Neuronal stem cell (in vitro differentiated cells): ENCODE measurements at regions not wholly inside any gene's neighbourhood (a gene's known extent, or its start where the extent isn't known, plus 50 kb on each side); places are given as distances from the start of the nearest gene placed in this dataset.

ENCODE experiments used
- DNase-seq: peaks from one replicate; pipeline ENCODE4 v3.0.0-alpha.2; 2013; ENCODE audit warnings: low spot score
- H2AFZ ChIP-seq: one replicate; pipeline ENCODE4 v1.6.1; 2013; ENCODE audit warnings: mild to moderate bottlenecking, low read length, inconsistent platforms
- H2AK5ac ChIP-seq: 2 replicates; pipeline ENCODE4 v1.6.1; 2013; ENCODE audit warnings: low read depth, mild to moderate bottlenecking, inconsistent platforms, low read length, moderate library complexity, mixed read lengths
- H2BK120ac ChIP-seq: 2 replicates; pipeline ENCODE4 v1.6.1; 2013; ENCODE audit warnings: low read depth, mild to moderate bottlenecking, inconsistent platforms, low read length, moderate library complexity, mixed read lengths
- H2BK12ac ChIP-seq: one replicate; pipeline ENCODE4 v1.6.1; 2013; ENCODE audit warnings: low read length, inconsistent platforms
- H2BK15ac ChIP-seq: 2 replicates; pipeline ENCODE4 v1.6.1; 2013; ENCODE audit warnings: mild to moderate bottlenecking, low read length, inconsistent platforms, mixed read lengths
- H2BK5ac ChIP-seq: one replicate; pipeline ENCODE4 v1.6.1; 2013; ENCODE audit warnings: inconsistent platforms, mild to moderate bottlenecking, low read length, moderate library complexity
- H3K14ac ChIP-seq: one replicate; pipeline ENCODE4 v1.6.1; 2013; ENCODE audit warnings: low read length, inconsistent platforms
- H3K18ac ChIP-seq: 2 replicates; pipeline ENCODE4 v1.6.1; 2013; ENCODE audit warnings: low read length, inconsistent platforms
- H3K23ac ChIP-seq: 2 replicates; pipeline ENCODE4 v1.6.1; 2013; ENCODE audit warnings: low read depth, mild to moderate bottlenecking, mixed read lengths, low read length, inconsistent platforms; ENCODE audit not compliant: poor library complexity
- H3K27ac ChIP-seq: replicated peaks from 3 replicates; pipeline ENCODE4 v1.5.1; 2013; ENCODE audit warnings: low read length, inconsistent platforms
- H3K27me3 ChIP-seq, 3 experiments: 2 replicates each; pipeline ENCODE4 v1.6.1; 2013; ENCODE audit warnings: low read length in 3 of 3, mild to moderate bottlenecking in 2 of 3, inconsistent platforms in 1 of 3, low read depth in 1 of 3, mixed read lengths in 1 of 3, moderate library complexity in 1 of 3; ENCODE audit not compliant: control insufficient read depth in 3 of 3, insufficient read depth in 3 of 3
- H3K36me3 ChIP-seq, 2 donors: replicated peaks in 1 of 2; 2 replicates each; pipeline ENCODE4 v1.6.1; 2013; ENCODE audit warnings: low read length in 2 of 2; ENCODE audit not compliant: control insufficient read depth in 2 of 2, insufficient read depth in 2 of 2
- H3K4ac ChIP-seq: 2 replicates; pipeline ENCODE4 v1.6.1; 2013; ENCODE audit warnings: inconsistent platforms, mild to moderate bottlenecking, low read length, moderate library complexity
- H3K4me1 ChIP-seq, 2 donors: 1 replicate in 1 of 2; 2 replicates in 1 of 2; pipeline ENCODE4 v1.6.1; 2013; ENCODE audit warnings: low read length in 2 of 2, low read depth in 1 of 2; ENCODE audit not compliant: control insufficient read depth in 2 of 2, insufficient read depth in 1 of 2
- H3K4me2 ChIP-seq: one replicate; pipeline ENCODE4 v1.6.1; 2013; ENCODE audit warnings: mild to moderate bottlenecking, low read length, inconsistent platforms; ENCODE audit not compliant: insufficient read depth, poor library complexity, severe bottlenecking
- H3K4me3 ChIP-seq, 2 donors: 2 replicates each; pipeline ENCODE4 v1.5.1; 2013; ENCODE audit warnings: low read length in 2 of 2, mild to moderate bottlenecking in 2 of 2, inconsistent platforms in 1 of 2, moderate library complexity in 1 of 2
- H3K79me1 ChIP-seq: one replicate; pipeline ENCODE4 v1.6.1; 2013; ENCODE audit warnings: low read depth, mild to moderate bottlenecking, inconsistent platforms, low read length, moderate library complexity
- H3K9ac ChIP-seq: one replicate; pipeline ENCODE4 v1.6.1; 2013; ENCODE audit warnings: mild to moderate bottlenecking, low read depth, low read length, inconsistent platforms; ENCODE audit not compliant: poor library complexity
- H3K9me3 ChIP-seq, 2 donors: replicated peaks in 1 of 2; 2 replicates each; pipeline versions ENCODE3 to v1.6.1; 2013; ENCODE audit warnings: low read length in 2 of 2, mild to moderate bottlenecking in 2 of 2, inconsistent platforms in 1 of 2, low read depth in 1 of 2, mixed read lengths in 1 of 2, moderate library complexity in 1 of 2; ENCODE audit not compliant: control insufficient read depth in 2 of 2, insufficient read depth in 1 of 2
- H4K8ac ChIP-seq: one replicate; pipeline ENCODE4 v1.6.1; 2013; ENCODE audit warnings: low read depth, mild to moderate bottlenecking, inconsistent platforms, low read length, moderate library complexity
- H4K91ac ChIP-seq: one replicate; pipeline ENCODE4 v1.6.1; 2013; ENCODE audit warnings: low read length, low read depth, mild to moderate bottlenecking, inconsistent platforms; ENCODE audit not compliant: poor library complexity
- WGBS, 2 donors: extraction: QIAGEN DNeasy Blood & Tissue Kit; methylation state at CpG; one replicate each; pipeline ENCODE4 v1.1.7; 2013; ENCODE audit warnings: missing lambda C conversion rate in 2 of 2, mixed read lengths in 1 of 2; ENCODE audit not compliant: insufficient read length in 2 of 2, insufficient replicate concordance in 1 of 2; ENCODE audit errors: extremely low coverage in 2 of 2; 5-methylcytosine and 5-hydroxymethylcytosine counted together

GRCh38 chr16:79480056-79480455 lies 120.5 kb downstream of the MAF start:
- Histone ChIP-seq H2AK5ac (no peak overlapping the region), H3K18ac (no peak overlapping the region), H2BK5ac (no peak overlapping the region), H3K27ac (no peak overlapping the region), H3K27me3 (no peaks in the 10 kb centered on the region), H2BK15ac (no peak overlapping the region), H3K14ac (no peak overlapping the region), H2BK12ac (no peak overlapping the region), H2BK120ac (no peak overlapping the region), H3K9ac (no peak overlapping the region), H3K4me2 (no peak overlapping the region), H3K36me3 (no peaks in the 10 kb centered on the region), H3K4me3 (no peak overlapping the region), H3K23ac (no peak overlapping the region), H4K91ac (no peak overlapping the region), H3K4me1 (peaks cover 0 to 2% of the 10 kb centered on the region in 2 donors), H3K4ac (no peak overlapping the region), H4K8ac (no peak overlapping the region), H3K79me1 (no peaks in the 10 kb centered on the region), H3K9me3 (no peaks in the 10 kb centered on the region), H2AFZ (no peak overlapping the region)
- DNase-seq = no peak
- WGBS, 2 donors = no CpG with 5 or more reads among the region's 8 CpGs

- Histone ChIP-seq H3K9ac (no peak overlapping the region), H2AK5ac (no peak overlapping the region), H3K4me2 (no peak overlapping the region), H2BK5ac (no peak overlapping the region), H3K36me3 (no peaks in the 10 kb centered on the region), H3K27ac (no peak overlapping the region), H3K27me3 (no peaks in the 10 kb centered on the region), H2AFZ (no peak overlapping the region), H4K8ac (no peak overlapping the region), H3K18ac (peak overlapping the region; percentile 15), H2BK15ac (no peak overlapping the region), H3K4ac (no peak overlapping the region), H3K23ac (no peak overlapping the region), H3K4me3 (no peak overlapping the region), H3K9me3 (no peaks in the 10 kb centered on the region), H3K14ac (no peak overlapping the region), H3K4me1 (no peaks in the 10 kb centered on the region), H2BK120ac (no peak overlapping the region), H3K79me1 (no peaks in the 10 kb centered on the region), H2BK12ac (no peak overlapping the region), H4K91ac (no peak overlapping the region)
- DNase-seq = no peak
- no CpG with 5 or more reads among the region's 5 CpGs for WGBS, 2 donors
Observed at GRCh38 chr16:79476580-79476979, 124.0 kb downstream of the MAF start.

GRCh38 chr16:79475841-79476240 lies 124.7 kb downstream of the MAF start:
- Histone ChIP-seq H2BK120ac (no peak overlapping the region), H2AK5ac (no peak overlapping the region), H4K91ac (no peak overlapping the region), H3K27ac (no peak overlapping the region), H3K4me2 (no peak overlapping the region), H2AFZ (no peak overlapping the region), H2BK15ac (no peak overlapping the region), H3K4me3 (no peak overlapping the region), H3K23ac (no peak overlapping the region), H3K27me3 (no peaks in the 10 kb centered on the region), H2BK12ac (no peak overlapping the region), H3K4ac (no peak overlapping the region), H3K4me1 (no peaks in the 10 kb centered on the region), H2BK5ac (no peak overlapping the region), H3K36me3 (no peaks in the 10 kb centered on the region), H3K18ac (no peak overlapping the region), H4K8ac (no peak overlapping the region), H3K9ac (no peak overlapping the region), H3K9me3 (no peaks in the 10 kb centered on the region), H3K14ac (no peak overlapping the region), H3K79me1 (no peaks in the 10 kb centered on the region)
- DNase-seq = no peak
- WGBS, 2 donors = no CpG with 5 or more reads among the region's 4 CpGs

GRCh38 chr16:79473456-79473855 lies 127.1 kb downstream of the MAF start:
- no peak overlapping the region for H3K4me3 ChIP-seq
- H3K9me3 ChIP-seq = no peaks in the 10 kb centered on the region

More at GRCh38 chr16:79473456-79473855, 127.1 kb downstream of the MAF start:
- H3K18ac ChIP-seq = no peak overlapping the region
- H3K14ac ChIP-seq = no peak overlapping the region
- H2BK12ac ChIP-seq = no peak overlapping the region
- DNase-seq = no peak
- H2AK5ac ChIP-seq = no peak overlapping the region
- no peaks in the 10 kb centered on the region for H3K79me1 ChIP-seq
- no peak overlapping the region for H3K9ac ChIP-seq
- no peak overlapping the region for H2BK5ac ChIP-seq
- H4K91ac ChIP-seq = no peak overlapping the region
- H2AFZ ChIP-seq = no peak overlapping the region
- H3K4me1 ChIP-seq = no peaks in the 10 kb centered on the region
- H2BK15ac ChIP-seq = no peak overlapping the region
- no peak overlapping the region for H3K27ac ChIP-seq
- no peak overlapping the region for H3K23ac ChIP-seq
- no peaks in the 10 kb centered on the region for H3K36me3 ChIP-seq
- no peaks in the 10 kb centered on the region for H3K27me3 ChIP-seq
- H3K4ac ChIP-seq = no peak overlapping the region
- H3K4me2 ChIP-seq = no peak overlapping the region
- H2BK120ac ChIP-seq = no peak overlapping the region
- no CpG with 5 or more reads among the region's 6 CpGs for WGBS, 2 donors
- no peak overlapping the region for H4K8ac ChIP-seq
